WTC11 (cell line): ENCODE measurements at regions not wholly inside any gene's neighbourhood (a gene's known extent, or its start where the extent isn't known, plus 50 kb on each side); places are given as distances from the start of the nearest gene placed in this dataset.
"Not testable (repeated sequence)": the region's sequence is repeated elsewhere in the genome, so short reads cannot be mapped to it uniquely, and the experiment has no call there.

Experiments
- TF ChIP-seq, protein P1 (sequence below): sonication (generic); formaldehyde crosslinking; IDR thresholded peaks from 2 replicates; pipeline ENCODE4 v1.8.0; 2022; ENCODE audit warnings: mild to moderate bottlenecking, missing genetic modification reagents
- TF ChIP-seq, protein P2 (sequence below): sonication (generic); formaldehyde crosslinking; IDR thresholded peaks from 2 replicates; pipeline ENCODE4 v1.8.1; 2023; ENCODE audit warnings: mild to moderate bottlenecking, missing genetic modification reagents
- TF ChIP-seq, protein P3 (sequence below): fragments of 200-600 bp; IDR thresholded peaks from 2 replicates; pipeline ENCODE4 v1.8.0; 2022; ENCODE audit warnings: antibody characterized with exemption

DNA sequence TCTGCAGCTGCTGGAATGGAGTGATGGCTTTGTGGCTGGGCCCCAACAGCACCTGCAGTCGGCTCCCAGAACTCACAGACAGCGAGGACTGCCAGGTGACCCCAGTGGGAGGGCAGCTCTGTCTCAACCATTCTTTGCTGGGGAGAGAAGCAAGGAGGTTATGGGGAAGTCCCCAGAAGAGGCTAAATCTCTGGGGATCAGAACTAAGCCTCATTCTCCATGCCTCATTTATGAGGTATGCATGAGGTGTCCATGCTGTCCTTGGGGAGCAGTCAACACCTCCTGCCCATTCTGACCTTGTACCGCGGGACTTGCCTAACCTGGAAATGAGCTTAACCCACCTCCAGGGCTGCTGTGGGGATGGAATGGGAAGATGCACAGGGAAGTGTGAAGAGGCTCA is 111.5 kb upstream of the MTLN start:
- TF ChIP-seq, protein P1, sequence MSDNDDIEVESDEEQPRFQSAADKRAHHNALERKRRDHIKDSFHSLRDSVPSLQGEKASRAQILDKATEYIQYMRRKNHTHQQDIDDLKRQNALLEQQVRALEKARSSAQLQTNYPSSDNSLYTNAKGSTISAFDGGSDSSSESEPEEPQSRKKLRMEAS (CRISPR knock-in tag): not testable (repeated sequence)
- TF ChIP-seq, protein P2, sequence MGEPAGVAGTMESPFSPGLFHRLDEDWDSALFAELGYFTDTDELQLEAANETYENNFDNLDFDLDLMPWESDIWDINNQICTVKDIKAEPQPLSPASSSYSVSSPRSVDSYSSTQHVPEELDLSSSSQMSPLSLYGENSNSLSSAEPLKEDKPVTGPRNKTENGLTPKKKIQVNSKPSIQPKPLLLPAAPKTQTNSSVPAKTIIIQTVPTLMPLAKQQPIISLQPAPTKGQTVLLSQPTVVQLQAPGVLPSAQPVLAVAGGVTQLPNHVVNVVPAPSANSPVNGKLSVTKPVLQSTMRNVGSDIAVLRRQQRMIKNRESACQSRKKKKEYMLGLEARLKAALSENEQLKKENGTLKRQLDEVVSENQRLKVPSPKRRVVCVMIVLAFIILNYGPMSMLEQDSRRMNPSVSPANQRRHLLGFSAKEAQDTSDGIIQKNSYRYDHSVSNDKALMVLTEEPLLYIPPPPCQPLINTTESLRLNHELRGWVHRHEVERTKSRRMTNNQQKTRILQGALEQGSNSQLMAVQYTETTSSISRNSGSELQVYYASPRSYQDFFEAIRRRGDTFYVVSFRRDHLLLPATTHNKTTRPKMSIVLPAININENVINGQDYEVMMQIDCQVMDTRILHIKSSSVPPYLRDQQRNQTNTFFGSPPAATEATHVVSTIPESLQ: not testable (repeated sequence)
- TF ChIP-seq, protein P3, sequence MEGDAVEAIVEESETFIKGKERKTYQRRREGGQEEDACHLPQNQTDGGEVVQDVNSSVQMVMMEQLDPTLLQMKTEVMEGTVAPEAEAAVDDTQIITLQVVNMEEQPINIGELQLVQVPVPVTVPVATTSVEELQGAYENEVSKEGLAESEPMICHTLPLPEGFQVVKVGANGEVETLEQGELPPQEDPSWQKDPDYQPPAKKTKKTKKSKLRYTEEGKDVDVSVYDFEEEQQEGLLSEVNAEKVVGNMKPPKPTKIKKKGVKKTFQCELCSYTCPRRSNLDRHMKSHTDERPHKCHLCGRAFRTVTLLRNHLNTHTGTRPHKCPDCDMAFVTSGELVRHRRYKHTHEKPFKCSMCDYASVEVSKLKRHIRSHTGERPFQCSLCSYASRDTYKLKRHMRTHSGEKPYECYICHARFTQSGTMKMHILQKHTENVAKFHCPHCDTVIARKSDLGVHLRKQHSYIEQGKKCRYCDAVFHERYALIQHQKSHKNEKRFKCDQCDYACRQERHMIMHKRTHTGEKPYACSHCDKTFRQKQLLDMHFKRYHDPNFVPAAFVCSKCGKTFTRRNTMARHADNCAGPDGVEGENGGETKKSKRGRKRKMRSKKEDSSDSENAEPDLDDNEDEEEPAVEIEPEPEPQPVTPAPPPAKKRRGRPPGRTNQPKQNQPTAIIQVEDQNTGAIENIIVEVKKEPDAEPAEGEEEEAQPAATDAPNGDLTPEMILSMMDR: not testable (repeated sequence)
